Activated CD4-positive, alpha-beta T cell treated with anti-CD3 and anti-CD28 coated beads for 48 hours (primary cell): ENCODE measurements at regions not wholly inside any gene's neighbourhood (a gene's known extent, or its start where the extent isn't known, plus 50 kb on each side); places are given as distances from the start of the nearest gene placed in this dataset.
A peak's percentile ranks its signal among the peaks of the same experiment; 100 is the strongest.

ENCODE experiments used
- DNase-seq: peaks from one replicate; pipeline ENCODE4 v3.0.0-alpha.2; 2020

GRCh38 chr10:78277314-78278057 is 243.8 kb downstream of the RPS24 start:
- no peak for DNase-seq

GRCh38 chr10:78278058-78278404 is 244.4 kb downstream of the RPS24 start:
- no peak for DNase-seq

GRCh38 chr10:78279756-78280155 is 246.1 kb downstream of the RPS24 start:
- DNase-seq, result no peak

- DNase-seq, result no peak
Measured at GRCh38 chr10:78280604-78281003, 246.9 kb downstream of the RPS24 start.

- no peak for DNase-seq
Measured at GRCh38 chr10:78281627-78282026, 248.0 kb downstream of the RPS24 start.

GRCh38 chr10:78283069-78283682 is 249.5 kb downstream of the RPS24 start:
- DNase-seq, result no peak

- DNase-seq, result no peak
Measured at GRCh38 chr10:78284381-78284780, 250.7 kb downstream of the RPS24 start.

- no peak for DNase-seq
Measured at GRCh38 chr10:78285226-78285625, 251.6 kb downstream of the RPS24 start.

GRCh38 chr10:78286186-78286585 is 252.5 kb downstream of the RPS24 start:
- DNase-seq, result peak; percentile 6

GRCh38 chr10:78286668-78287067 is 253.0 kb downstream of the RPS24 start:
- no peak for DNase-seq

GRCh38 chr10:78287618-78288017 is 254.0 kb downstream of the RPS24 start:
- DNase-seq, result no peak

- no peak for DNase-seq
Measured at GRCh38 chr10:78288663-78289062, 255.0 kb downstream of the RPS24 start.

GRCh38 chr10:78290131-78290750 is 256.6 kb downstream of the RPS24 start:
- no peak for DNase-seq

GRCh38 chr10:78291722-78292121 is 258.1 kb downstream of the RPS24 start:
- DNase-seq, result no peak

- no peak for DNase-seq
Measured at GRCh38 chr10:78292250-78292981, 258.8 kb downstream of the RPS24 start.

GRCh38 chr10:78292982-78293865 is 259.6 kb downstream of the RPS24 start:
- no peak for DNase-seq

- DNase-seq, result no peak
Measured at GRCh38 chr10:78295242-78295641, 261.6 kb downstream of the RPS24 start.

GRCh38 chr10:78296785-78297184 is 263.1 kb downstream of the RPS24 start:
- no peak for DNase-seq

GRCh38 chr10:78297997-78298396 is 264.3 kb downstream of the RPS24 start:
- no peak for DNase-seq

GRCh38 chr10:78298835-78299234 is 265.2 kb downstream of the RPS24 start:
- no peak for DNase-seq

- DNase-seq, result peak; percentile 32
Measured at GRCh38 chr10:78299851-78300468, 266.3 kb downstream of the RPS24 start.

- DNase-seq, result no peak
Measured at GRCh38 chr10:78300526-78300925, 266.9 kb downstream of the RPS24 start.
